SK-N-SH (cell line): ENCODE measurements at regions not wholly inside any gene's neighbourhood (a gene's known extent, or its start where the extent isn't known, plus 50 kb on each side); places are given as distances from the start of the nearest gene placed in this dataset.
"Not testable (repeated sequence)": the region's sequence is repeated elsewhere in the genome, so short reads cannot be mapped to it uniquely, and the experiment has no call there.

Experiments
- CHD2 ChIP-seq: fragments of 150-350 bp; IDR thresholded peaks from 2 replicates; pipeline ENCODE4 v1.6.1; 2018; ENCODE audit warnings: low read length; ENCODE audit not compliant: partially characterized antibody
- EZH2phosphoT487 ChIP-seq: fragments of 200-600 bp; sonication (generic); IDR thresholded peaks from 2 replicates; pipeline ENCODE4 v1.6.1; 2017; ENCODE audit warnings: low read depth, mixed run types, mild to moderate bottlenecking, antibody characterized with exemption, moderate library complexity, borderline replicate concordance
- NFIC ChIP-seq: IDR thresholded peaks from 2 replicates; pipeline ENCODE4 v1.4.0; 2012; ENCODE audit warnings: borderline replicate concordance
- NRF1 ChIP-seq: IDR thresholded peaks from 2 replicates; pipeline ENCODE4 v1.6.1; 2012; ENCODE audit warnings: low read depth, mild to moderate bottlenecking, low read length
- TAF1 ChIP-seq: IDR thresholded peaks from 2 replicates; pipeline ENCODE4 v1.6.1; 2012; ENCODE audit warnings: low read depth, mild to moderate bottlenecking, low read length, moderate library complexity, borderline replicate concordance
- TF ChIP-seq, protein P1 (sequence below): fragments of 200-600 bp; sonication (generic); IDR thresholded peaks from 2 replicates; pipeline ENCODE4 v1.6.1; 2017; ENCODE audit warnings: antibody characterized with exemption, mild to moderate bottlenecking, moderate library complexity

DNA sequence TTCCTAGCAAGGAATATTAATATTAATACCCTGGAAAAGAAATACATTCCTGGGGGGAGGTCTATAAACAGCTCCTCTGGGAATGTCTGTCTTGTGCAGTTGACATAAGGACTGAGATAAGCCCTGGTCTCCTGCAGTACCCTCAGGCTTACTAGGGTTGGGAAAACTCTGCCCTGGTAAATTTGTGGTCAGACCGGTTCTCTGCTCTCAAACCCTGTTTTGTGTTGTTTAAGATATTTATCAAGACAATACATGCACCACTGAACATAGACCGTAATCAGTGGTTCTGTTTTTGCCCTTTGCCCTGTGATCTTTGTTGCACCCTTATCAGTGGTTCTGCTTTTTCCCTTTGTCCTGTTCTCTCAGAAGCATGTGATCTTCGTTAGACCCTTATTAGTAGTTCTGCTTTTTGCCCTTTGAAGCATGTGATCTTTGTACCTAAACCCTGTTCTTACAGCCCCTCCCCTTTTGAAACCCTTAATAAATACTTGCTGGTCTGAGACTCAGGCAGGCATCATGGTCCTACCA lies 112.3 kb upstream of the CRBN start:
- not testable (repeated sequence) for TF ChIP-seq NFIC, CHD2, EZH2phosphoT487, NRF1, TAF1
- TF ChIP-seq, protein P1, sequence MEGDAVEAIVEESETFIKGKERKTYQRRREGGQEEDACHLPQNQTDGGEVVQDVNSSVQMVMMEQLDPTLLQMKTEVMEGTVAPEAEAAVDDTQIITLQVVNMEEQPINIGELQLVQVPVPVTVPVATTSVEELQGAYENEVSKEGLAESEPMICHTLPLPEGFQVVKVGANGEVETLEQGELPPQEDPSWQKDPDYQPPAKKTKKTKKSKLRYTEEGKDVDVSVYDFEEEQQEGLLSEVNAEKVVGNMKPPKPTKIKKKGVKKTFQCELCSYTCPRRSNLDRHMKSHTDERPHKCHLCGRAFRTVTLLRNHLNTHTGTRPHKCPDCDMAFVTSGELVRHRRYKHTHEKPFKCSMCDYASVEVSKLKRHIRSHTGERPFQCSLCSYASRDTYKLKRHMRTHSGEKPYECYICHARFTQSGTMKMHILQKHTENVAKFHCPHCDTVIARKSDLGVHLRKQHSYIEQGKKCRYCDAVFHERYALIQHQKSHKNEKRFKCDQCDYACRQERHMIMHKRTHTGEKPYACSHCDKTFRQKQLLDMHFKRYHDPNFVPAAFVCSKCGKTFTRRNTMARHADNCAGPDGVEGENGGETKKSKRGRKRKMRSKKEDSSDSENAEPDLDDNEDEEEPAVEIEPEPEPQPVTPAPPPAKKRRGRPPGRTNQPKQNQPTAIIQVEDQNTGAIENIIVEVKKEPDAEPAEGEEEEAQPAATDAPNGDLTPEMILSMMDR = not testable (repeated sequence)
